GM18508 (cell line): ENCODE measurements at regions not wholly inside any gene's neighbourhood (a gene's known extent, or its start where the extent isn't known, plus 50 kb on each side); places are given as distances from the start of the nearest gene placed in this dataset.
"Not testable (repeated sequence)": the region's sequence is repeated elsewhere in the genome, so short reads cannot be mapped to it uniquely, and the experiment has no call there.

Source experiments
- ATAC-seq: cut with Tn5 transposase; IDR thresholded peaks from one replicate; pipeline ENCODE4 v1.9.1; 2021; ENCODE audit warnings: moderate number of reproducible peaks; ENCODE audit not compliant: insufficient read depth, unreplicated experiment

DNA sequence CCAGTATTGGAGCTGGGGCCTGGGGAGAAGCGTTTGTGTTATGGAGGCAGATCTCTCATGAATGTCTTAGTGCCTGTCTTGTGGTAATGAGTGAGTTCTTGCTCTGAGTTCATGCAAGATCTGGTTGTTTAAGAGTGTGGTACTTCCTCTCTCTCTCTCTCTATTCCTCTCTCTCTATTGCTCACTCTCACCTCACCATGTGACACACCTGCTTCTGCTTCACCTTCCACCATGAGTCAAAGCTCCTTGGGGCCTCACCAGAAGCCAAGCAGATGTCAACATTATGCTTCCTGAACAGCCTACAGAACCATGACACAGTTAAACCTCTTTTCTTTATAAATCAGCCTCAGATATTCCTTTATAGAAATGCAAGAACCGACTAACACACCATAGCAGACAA lies 242.7 kb upstream of the ADRA1B start:
- ATAC-seq, result no peak

DNA sequence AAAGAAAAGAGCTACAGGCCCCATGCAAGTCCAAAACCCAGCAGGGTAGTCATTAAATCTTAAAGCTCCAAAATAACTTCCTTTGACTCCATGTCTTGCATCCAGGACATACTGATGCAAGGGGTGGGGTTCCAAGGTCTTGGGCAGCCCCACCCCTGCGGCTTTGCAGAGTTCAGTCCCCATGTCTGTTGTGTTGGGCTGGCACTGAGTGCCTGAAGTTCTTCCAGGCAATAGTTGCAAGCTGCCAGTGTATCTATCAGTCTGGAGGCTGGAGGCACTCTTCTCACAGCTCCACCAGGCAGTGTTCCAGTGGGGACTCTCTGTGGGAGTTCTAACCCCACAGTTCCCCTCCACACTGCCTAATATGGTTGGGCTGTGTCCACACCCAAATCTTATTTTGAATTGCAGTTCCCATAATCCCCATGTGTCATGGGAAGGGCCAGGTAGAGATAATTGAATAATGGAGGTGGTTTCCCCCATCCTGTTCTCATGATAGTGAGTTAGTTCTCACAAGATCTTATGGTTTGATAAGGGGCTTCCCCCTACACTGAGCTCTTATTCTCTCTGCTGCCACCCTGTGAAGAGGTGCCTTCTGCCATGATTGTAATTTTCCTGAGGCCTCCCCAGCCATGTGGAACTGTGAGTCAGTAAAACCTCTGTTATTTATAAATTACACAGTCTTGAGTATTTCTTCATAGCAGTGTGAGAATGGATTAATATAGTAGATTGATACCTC lies 237.5 kb upstream of the ADRA1B start:
- no peak for ATAC-seq

DNA sequence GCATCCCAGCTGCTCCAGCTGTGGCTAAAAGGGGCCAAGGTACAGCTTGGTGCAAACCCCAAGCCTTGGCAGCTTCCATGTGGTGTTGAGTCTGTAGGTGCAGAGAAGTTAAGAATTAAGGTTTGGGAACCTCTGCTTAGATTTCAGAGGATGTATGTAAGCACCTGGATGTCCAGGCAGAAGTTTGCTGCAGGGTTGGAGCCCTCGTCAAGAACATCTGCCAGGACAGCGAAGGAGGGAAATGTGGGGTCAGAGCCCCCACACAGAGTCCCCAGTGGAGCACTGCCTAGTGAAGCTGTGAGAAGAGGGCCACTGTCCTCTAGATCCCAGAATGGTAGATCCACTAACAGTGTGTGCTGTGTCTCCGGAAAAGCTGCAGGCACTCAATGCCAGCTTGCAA lies 236.2 kb upstream of the ADRA1B start:
- ATAC-seq, result no peak

DNA sequence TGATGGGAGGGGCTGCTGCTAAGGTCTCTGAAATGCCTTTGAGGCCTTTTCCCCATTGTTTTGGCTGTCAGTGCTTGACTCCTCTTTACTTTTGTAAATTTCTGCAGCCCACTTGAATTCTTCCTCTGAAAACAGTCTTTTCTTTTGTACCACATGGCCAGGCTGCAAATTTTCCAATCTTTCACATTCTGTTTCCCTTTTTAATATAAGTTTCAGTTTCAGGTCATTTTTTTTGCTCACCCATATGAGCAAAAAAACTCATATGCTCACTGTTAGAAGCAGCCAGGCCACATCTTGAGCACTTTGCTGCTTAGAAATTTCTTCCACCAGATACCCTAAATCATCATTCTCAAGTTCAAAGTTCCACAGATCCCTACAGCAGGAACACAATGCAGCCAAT lies 234.6 kb upstream of the ADRA1B start:
- ATAC-seq, result no peak

DNA sequence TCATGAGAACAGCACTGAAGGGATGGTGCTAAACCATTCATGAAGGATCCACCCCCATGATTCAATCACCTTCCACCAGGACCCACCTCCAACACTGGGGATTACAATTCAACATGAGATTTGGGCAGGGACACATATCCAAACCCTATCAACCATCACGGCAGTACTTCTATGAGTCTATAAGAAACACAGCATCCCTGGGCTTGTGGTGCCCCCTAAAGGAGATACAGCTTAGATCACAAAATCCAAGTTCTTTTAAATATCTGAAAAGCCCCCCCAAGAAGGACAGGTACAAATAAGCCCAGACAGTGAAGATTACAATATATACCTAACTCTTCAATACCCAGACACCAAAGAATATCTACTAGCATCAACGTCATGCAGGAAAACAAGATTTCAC lies 233.7 kb upstream of the ADRA1B start:
- no peak for ATAC-seq

DNA sequence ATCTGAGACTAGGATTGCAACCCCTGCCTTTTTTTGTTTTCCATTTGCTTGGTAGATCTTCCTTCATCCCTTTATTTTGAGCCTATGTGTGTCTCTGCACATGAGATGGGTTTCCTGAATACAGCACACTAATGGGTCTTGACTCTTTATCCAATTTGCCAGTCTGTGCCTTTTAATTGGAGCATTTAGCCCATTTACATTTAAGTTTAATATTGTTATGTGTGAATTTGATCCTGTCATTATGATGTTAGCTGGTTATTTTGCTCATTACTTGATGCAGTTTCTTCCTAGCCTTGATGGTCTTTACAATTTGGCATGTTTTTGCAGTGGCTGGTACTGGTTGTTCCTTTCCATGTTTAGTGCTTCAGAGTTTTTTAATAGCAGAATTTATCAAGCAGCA lies 228.4 kb upstream of the ADRA1B start:
- ATAC-seq, result not testable (repeated sequence)

DNA sequence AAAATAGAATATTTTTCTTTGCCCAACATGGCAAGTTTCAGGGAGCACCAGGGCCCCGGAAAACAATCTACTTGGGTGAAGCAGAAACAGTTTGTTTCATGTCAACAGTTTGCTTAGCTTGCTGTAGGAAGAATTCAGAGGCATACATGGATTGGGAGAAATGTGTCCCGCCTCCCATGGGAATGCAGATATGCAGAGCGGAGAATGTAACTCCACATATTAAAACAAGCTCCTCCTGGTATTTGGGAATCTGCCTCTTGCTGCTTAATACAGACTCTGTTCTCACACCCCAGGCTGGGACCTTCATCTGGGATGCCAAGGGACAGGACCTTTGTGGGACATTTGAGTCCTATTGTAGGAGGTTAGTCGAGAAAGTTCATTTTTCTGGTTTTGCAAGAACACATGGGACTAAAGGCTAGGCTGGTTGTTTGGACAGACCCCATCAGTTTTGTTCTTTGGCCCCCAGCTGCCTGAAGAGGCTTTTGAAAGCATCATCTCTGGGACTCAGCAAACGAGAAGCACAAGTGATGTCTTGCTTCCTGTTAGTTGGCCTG lies 220.5 kb upstream of the ADRA1B start:
- no peak for ATAC-seq

DNA sequence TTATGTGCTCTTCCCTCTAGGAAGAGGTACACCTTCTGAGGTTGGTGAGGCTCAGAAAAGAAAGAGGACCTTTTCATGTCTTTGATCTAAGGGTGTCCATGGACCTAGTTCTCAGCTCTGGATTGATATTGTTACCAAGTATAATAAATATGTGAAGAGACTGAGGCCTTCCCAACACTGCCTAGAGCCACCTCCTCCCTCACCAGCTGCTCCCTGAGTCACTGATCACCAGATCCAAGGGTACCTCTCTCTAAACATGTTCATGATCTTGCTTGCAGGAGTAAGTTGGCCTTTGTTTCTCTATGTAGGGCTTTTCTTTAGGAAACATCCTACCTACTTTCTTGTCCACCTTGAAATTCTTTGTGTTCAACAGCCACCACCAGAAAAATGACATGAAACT lies 218.8 kb upstream of the ADRA1B start:
- no peak for ATAC-seq

- ATAC-seq, result no peak
Measured at GRCh38 chr5:159698322-159698721, 218.0 kb upstream of the ADRA1B start.

GRCh38 chr5:159700016-159700415 lies 216.3 kb upstream of the ADRA1B start:
- no peak for ATAC-seq

- ATAC-seq, result no peak
Measured at GRCh38 chr5:159702301-159702700, 214.0 kb upstream of the ADRA1B start.

DNA sequence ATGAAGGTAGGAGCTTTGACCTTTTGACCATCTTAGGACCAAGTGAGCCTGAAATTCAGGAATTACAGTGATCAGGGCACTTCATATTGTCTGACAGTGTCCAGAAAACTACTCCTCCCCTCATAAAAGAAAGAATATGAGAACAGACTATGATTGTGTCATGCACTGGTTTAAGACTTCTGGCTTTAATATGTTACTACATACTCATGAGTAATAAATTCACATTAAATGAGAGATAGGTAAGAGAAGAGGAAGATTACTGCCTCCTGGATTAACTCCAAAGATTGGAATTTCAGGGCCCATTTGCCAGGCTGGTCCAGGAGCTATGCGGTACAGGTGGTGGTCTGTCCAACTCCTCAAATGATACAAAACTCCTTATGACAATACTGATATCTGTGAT lies 213.5 kb upstream of the ADRA1B start:
- no peak for ATAC-seq

- ATAC-seq, result no peak
Measured at GRCh38 chr5:159704160-159704559, 212.1 kb upstream of the ADRA1B start.

DNA sequence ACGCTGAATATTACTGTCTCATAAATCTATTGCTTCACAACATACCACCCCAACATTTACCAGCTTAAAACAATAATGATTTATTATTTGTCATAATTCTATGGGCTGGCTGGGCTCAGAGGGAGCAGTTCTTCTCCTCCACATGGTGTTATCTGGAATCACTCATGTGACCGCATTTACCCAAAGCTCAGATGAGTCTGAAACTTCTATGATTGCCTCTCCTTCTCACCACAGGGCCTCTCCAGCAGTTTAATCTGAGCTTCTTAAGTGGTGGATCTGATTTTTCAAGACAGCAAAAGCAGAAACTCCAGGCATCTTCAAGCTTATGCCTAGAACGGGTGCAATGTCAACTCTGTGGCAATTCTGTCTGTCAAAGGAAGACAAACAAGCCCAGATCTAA lies 210.3 kb upstream of the ADRA1B start:
- ATAC-seq, result no peak

DNA sequence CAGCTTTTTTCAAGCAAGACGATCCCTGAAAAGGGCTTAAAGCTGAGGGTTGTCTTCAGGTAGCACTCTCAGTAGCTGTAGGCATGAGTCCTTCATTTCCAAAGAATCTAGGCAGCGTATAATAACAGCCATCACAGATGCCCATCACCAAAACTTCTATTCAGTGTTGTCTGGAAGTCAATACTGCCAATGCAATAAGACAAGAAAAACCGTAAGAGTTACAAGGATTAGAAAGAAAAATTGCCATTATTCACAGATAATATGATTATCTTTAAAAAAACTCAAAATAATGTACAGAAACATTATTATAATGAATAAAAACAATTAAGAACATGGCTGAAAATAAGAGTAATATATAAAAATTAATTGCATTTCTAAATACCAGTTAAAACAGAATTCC lies 208.2 kb upstream of the ADRA1B start:
- no peak for ATAC-seq

- ATAC-seq, result no peak
Measured at GRCh38 chr5:159712672-159713071, 203.6 kb upstream of the ADRA1B start.

DNA sequence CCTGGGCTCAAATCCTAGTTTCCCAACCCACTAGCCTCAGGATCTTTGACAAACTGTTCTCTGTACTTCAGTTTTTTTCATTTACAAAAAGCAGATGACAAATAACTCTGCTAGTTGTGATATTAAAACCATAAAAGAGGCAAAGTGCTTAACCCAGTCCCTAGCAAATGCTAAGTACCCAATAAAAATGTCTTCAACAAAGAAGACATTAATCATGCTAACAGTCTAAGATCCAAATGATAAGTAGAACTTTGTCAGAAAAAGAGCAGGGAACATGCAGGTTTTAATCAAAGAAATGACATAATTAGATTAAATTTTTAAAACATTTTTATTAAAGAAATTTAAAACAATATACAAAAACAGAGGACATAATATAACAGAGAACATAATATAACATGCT lies 203.0 kb upstream of the ADRA1B start:
- ATAC-seq, result no peak

GRCh38 chr5:159713773-159714172 lies 202.5 kb upstream of the ADRA1B start:
- ATAC-seq, result no peak

DNA sequence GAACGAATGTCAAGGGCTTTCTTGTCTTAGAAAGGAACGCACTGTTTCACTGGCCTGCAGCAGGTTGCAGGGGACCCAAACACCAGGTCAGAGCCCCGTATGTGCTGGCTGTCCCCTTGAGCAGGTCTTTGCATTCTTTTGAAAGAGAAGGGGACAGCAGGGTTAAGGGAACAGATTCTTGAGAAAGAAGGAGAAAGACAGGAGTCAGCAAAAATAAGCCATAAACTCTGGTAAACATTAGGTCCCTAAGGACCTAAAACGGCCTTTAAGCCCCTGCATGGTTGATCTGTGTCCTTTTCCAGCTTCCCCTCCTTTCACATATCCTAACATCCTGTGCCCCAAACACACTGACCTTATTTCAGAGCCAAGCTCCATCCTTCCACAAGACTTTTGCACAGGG lies 190.8 kb upstream of the ADRA1B start:
- no peak for ATAC-seq

- ATAC-seq, result no peak
Measured at GRCh38 chr5:159727167-159727566, 189.1 kb upstream of the ADRA1B start.

- no peak for ATAC-seq
Measured at GRCh38 chr5:159730285-159730684, 186.0 kb upstream of the ADRA1B start.

DNA sequence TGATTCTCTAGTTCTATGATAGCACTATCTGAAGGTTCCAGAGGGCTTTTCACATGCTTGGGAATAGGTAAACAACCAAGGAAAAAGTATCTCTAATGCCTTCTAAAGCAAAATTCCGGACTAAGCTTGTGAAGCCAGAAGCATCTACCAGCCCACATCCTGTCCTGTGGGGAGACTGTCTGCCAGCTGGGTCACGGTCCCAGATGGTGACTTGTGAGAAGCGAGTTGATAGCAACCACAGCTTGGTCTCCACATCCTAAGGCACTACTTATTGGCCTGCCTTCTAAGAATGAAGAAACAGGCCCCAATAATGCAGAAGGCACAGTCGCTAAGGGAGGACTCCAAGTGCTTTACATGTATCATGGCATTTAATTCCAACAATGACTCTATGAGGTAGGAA lies 184.1 kb upstream of the ADRA1B start:
- ATAC-seq, result no peak
